ENCODE measurements at regions not wholly inside any gene's neighbourhood (a gene's known extent, or its start where the extent isn't known, plus 50 kb on each side); places are given as distances from the start of the nearest gene placed in this dataset.
"Not testable (repeated sequence)": the region's sequence is repeated elsewhere in the genome, so short reads cannot be mapped to it uniquely, and the experiment has no call there.

- peak overlapping the region; percentile 5; the same call in 1 of the 2 replicates for H2AFZ ChIP-seq
- H3K4me1 ChIP-seq (ENCODE audit: insufficient read depth): no peaks in the 10 kb centered on the region
- TF ChIP-seq EZH2 (IDR thresholded peaks at IDR 0.05; ENCODE audit: insufficient read depth, poor library complexity, severe bottlenecking) (no peak), EZH2phosphoT487 (IDR thresholded peaks at IDR 0.05; ENCODE audit: insufficient read depth, low read depth) (no peak)
- 50 to 52% methylated on average over 2 of the region's 2 CpGs for WGBS, 2 experiments (ENCODE audit: low coverage in 1 of 2, low lambda C conversion rate in 2 of 2, missing lambda C conversion rate in 2 of 2)
- no peaks in the 10 kb centered on the region for H3F3A ChIP-seq (ENCODE audit: insufficient read depth)
- in situ Hi-C loops (cut with MboI): no loop called here
- DNase-seq: no peak
- H3K79me2 ChIP-seq (ENCODE audit: insufficient read depth): no peaks in the 10 kb centered on the region
- no peak overlapping the region for H3K27ac ChIP-seq
- H3K9ac ChIP-seq: no peak overlapping the region
- H3K27me3 ChIP-seq (replicated peaks; ENCODE audit: insufficient read depth): no peaks in the 10 kb centered on the region
- H3K9me2 ChIP-seq (ENCODE audit: insufficient read depth): no peaks in the 10 kb centered on the region
- no peaks in the 10 kb centered on the region for H3K36me3 ChIP-seq (ENCODE audit: low read depth)
- H4K20me1 ChIP-seq (ENCODE audit: insufficient read depth): no peaks in the 10 kb centered on the region
- no peak overlapping the region for H3K4me2 ChIP-seq (ENCODE audit: unreplicated experiment)
- no peak overlapping the region for H3K4me3 ChIP-seq
- H3K9me3 ChIP-seq (ENCODE audit: low read depth): no peaks in the 10 kb centered on the region
These were observed 409.2 kb upstream of the SPHKAP start for GRCh38 chr2:228590681-228591080.

- Histone ChIP-seq H3F3A (ENCODE audit: insufficient read depth) (no peaks in the 10 kb centered on the region), H3K9me2 (ENCODE audit: insufficient read depth) (no peaks in the 10 kb centered on the region), H3K4me2 (ENCODE audit: unreplicated experiment) (no peak overlapping the region), H3K4me1 (ENCODE audit: insufficient read depth) (no peaks in the 10 kb centered on the region), H3K4me3 (no peak overlapping the region), H3K9me3 (ENCODE audit: low read depth) (no peaks in the 10 kb centered on the region), H2AFZ (no peak overlapping the region), H3K79me2 (ENCODE audit: insufficient read depth) (no peaks in the 10 kb centered on the region), H3K27me3 (replicated peaks; ENCODE audit: insufficient read depth) (no peaks in the 10 kb centered on the region), H3K9ac (no peak overlapping the region), H4K20me1 (ENCODE audit: insufficient read depth) (no peaks in the 10 kb centered on the region), H3K27ac (no peak overlapping the region), H3K36me3 (ENCODE audit: low read depth) (no peaks in the 10 kb centered on the region)
- TF ChIP-seq EZH2phosphoT487 (IDR thresholded peaks at IDR 0.05; ENCODE audit: insufficient read depth, low read depth) (no peak), EZH2 (IDR thresholded peaks at IDR 0.05; ENCODE audit: insufficient read depth, poor library complexity, severe bottlenecking) (no peak)
- in situ Hi-C loops (cut with MboI): no loop called here
- 69 to 72% methylated on average over 4 of the region's 4 CpGs for WGBS, 2 experiments (ENCODE audit: low coverage in 1 of 2, low lambda C conversion rate in 2 of 2, missing lambda C conversion rate in 2 of 2)
- DNase-seq: no peak
These were observed 407.6 kb upstream of the SPHKAP start for GRCh38 chr2:228589115-228589514.

DNA sequence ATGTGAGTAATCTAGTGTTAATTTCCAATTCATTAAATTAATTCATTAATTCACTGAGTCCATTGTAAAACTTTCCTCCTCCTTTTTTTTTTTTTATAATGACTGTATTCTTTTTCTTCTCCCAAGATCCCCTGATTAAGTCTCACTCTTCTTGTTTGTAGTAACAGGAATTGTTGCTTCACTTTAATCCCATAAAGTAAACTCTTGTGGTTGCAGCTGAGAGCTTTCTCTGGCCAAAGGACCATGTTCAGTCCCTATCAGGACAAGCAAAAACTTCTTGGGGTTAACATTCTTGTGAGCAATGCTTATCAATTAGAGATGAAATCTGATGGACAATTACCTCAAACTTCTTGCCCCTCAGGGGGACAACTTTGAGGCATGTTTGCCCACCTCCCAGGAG is 400.2 kb upstream of the SPHKAP start:
- no peaks in the 10 kb centered on the region for H3K36me3 ChIP-seq (ENCODE audit: low read depth)
- H4K20me1 ChIP-seq (ENCODE audit: insufficient read depth): no peaks in the 10 kb centered on the region
- no peak for DNase-seq
- no peak overlapping the region for H3K4me3 ChIP-seq
- no peaks in the 10 kb centered on the region for H3K4me1 ChIP-seq (ENCODE audit: insufficient read depth)
- H2AFZ ChIP-seq: no peak overlapping the region
- no peak overlapping the region for H3K27ac ChIP-seq
- H3K79me2 ChIP-seq (ENCODE audit: insufficient read depth): no peaks in the 10 kb centered on the region
- no peak overlapping the region for H3K9ac ChIP-seq
- in situ Hi-C loops (cut with MboI): no loop called here
- TF ChIP-seq EZH2 (IDR thresholded peaks at IDR 0.05; ENCODE audit: insufficient read depth, poor library complexity, severe bottlenecking): no peak
- TF ChIP-seq EZH2phosphoT487 (IDR thresholded peaks at IDR 0.05; ENCODE audit: insufficient read depth, low read depth): no peak
- no peaks in the 10 kb centered on the region for H3K9me3 ChIP-seq (ENCODE audit: low read depth)
- H3K27me3 ChIP-seq (replicated peaks; ENCODE audit: insufficient read depth): no peaks in the 10 kb centered on the region
- no peaks in the 10 kb centered on the region for H3F3A ChIP-seq (ENCODE audit: insufficient read depth)
- no peak overlapping the region for H3K4me2 ChIP-seq (ENCODE audit: unreplicated experiment)
- no peaks in the 10 kb centered on the region for H3K9me2 ChIP-seq (ENCODE audit: insufficient read depth)

DNA sequence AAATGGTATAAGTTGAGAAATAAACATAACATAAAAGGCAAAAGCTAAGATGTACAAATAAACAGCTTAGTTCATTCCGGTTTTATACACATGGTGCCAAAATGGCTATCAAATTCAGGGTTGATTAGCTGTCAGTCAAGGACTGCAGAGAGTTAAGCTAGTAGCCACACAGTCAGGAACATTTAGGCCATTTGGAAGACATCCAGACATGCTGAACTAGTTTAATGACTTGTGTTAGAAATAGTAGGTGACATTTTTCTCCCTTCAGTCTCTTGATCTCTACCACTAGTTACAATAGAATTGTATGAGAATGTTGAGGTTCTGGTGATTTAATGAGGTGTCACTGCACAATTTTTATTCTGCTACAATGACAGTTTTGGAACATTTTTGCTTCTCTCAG is 394.4 kb upstream of the SPHKAP start:
- Histone ChIP-seq H3K27ac (no peak overlapping the region), H4K20me1 (ENCODE audit: insufficient read depth) (no peaks in the 10 kb centered on the region), H3K27me3 (replicated peaks; ENCODE audit: insufficient read depth) (no peaks in the 10 kb centered on the region), H3K9me3 (ENCODE audit: low read depth) (no peaks in the 10 kb centered on the region), H2AFZ (no peak overlapping the region), H3F3A (ENCODE audit: insufficient read depth) (no peaks in the 10 kb centered on the region), H3K9ac (no peak overlapping the region), H3K4me1 (ENCODE audit: insufficient read depth) (no peaks in the 10 kb centered on the region), H3K4me2 (ENCODE audit: unreplicated experiment) (no peak overlapping the region), H3K36me3 (ENCODE audit: low read depth) (no peaks in the 10 kb centered on the region), H3K9me2 (ENCODE audit: insufficient read depth) (no peaks in the 10 kb centered on the region), H3K79me2 (ENCODE audit: insufficient read depth) (no peaks in the 10 kb centered on the region), H3K4me3 (no peak overlapping the region)
- 84 to 95% methylated on average over 1 of the region's 1 CpG for WGBS, 2 experiments (ENCODE audit: low coverage in 1 of 2, low lambda C conversion rate in 2 of 2, missing lambda C conversion rate in 2 of 2)
- no peak for DNase-seq
- in situ Hi-C loops (cut with MboI): no loop called here
- TF ChIP-seq EZH2 (IDR thresholded peaks at IDR 0.05; ENCODE audit: insufficient read depth, poor library complexity, severe bottlenecking): no peak
- TF ChIP-seq EZH2phosphoT487 (IDR thresholded peaks at IDR 0.05; ENCODE audit: insufficient read depth, low read depth): no peak

- H3F3A ChIP-seq (ENCODE audit: insufficient read depth); H3K79me2 ChIP-seq (ENCODE audit: insufficient read depth); H3K4me1 ChIP-seq (ENCODE audit: insufficient read depth); H3K27me3 ChIP-seq (replicated peaks; ENCODE audit: insufficient read depth); H3K36me3 ChIP-seq (ENCODE audit: low read depth); H3K4me2 ChIP-seq (ENCODE audit: unreplicated experiment); in situ Hi-C loops (cut with MboI); H3K4me3 ChIP-seq; H2AFZ ChIP-seq; H4K20me1 ChIP-seq (ENCODE audit: insufficient read depth); H3K27ac ChIP-seq; DNase-seq; H3K9me2 ChIP-seq (ENCODE audit: insufficient read depth); H3K9ac ChIP-seq; H3K9me3 ChIP-seq (ENCODE audit: low read depth): not testable (repeated sequence)
- 91 to 92% methylated on average over 28 of the region's 28 CpGs for WGBS, 2 experiments (ENCODE audit: low coverage in 1 of 2, low lambda C conversion rate in 2 of 2, missing lambda C conversion rate in 2 of 2)
These were observed 386.8 kb upstream of the SPHKAP start for GRCh38 chr2:228568275-228568674.
